ENCODE measurements at regions not wholly inside any gene's neighbourhood (a gene's known extent, or its start where the extent isn't known, plus 50 kb on each side); places are given as distances from the start of the nearest gene placed in this dataset.

DNA sequence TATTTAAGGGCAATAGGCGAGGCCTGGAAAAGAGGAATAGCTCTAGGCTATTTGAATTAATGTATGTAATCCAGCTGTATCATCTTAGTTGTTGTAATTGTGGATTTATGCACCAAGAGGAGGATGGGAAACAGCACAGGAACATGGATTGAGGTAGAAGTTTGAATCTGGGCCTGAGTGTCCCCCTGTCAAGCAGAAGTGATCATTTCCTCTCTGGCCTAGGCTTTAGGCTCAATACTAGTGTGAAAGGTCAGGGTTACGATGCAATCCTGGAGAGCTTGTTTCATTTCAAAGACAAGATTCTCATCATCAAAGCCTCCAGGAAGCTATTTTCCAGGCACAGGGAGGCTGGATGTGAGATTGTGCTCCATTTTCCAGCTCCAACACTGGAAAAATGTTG is 77.9 kb upstream of the HSD17B12 start:
- CTCF ChIA-PET, result no interaction called here
- no peak overlapping the region for H3K27ac Mint-ChIP-seq
- no peaks in the 10 kb centered on the region for H3K36me3 ChIP-seq (replicated peaks in 1 of 2; ENCODE audit: control extremely low read depth in 1 of 2, control insufficient read depth in 1 of 2, extremely low read depth in 1 of 2, insufficient read depth in 2 of 2, low read length in 1 of 2)

DNA sequence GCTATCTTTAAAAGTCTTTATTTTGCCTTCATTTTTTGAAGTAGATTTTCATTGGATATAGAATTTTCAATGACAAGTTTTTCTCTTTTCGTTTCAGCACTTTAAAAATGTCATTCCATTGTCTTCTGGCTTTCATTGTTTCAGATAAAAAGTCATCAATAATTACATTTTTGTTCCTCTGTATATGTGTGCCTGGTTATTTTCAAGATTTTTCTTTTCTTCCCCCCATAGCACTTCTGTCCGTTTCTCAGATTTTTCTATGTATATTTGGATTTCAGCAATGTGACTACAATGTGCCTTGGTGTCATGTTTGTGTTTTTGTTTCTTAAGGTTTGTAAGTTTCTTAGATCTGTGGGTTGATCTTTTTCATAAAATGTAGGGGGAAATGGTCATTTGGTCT is 66.3 kb upstream of the HSD17B12 start:
- Histone ChIP-seq H3K27ac (ENCODE audit: low read length in 2 of 2) (no peak overlapping the region), H3K4me1 (ENCODE audit: control insufficient read depth in 2 of 2, insufficient read depth in 2 of 2, low read length in 2 of 2) (no peaks in the 10 kb centered on the region), H3K4me3 (ENCODE audit: control extremely low read depth in 1 of 5, extremely low read depth in 1 of 5, insufficient read depth in 1 of 5, low read depth in 2 of 5, low read length in 4 of 5) (no peak overlapping the region), H3K4me2 (replicated peaks; ENCODE audit: low read depth, low read length, poor library complexity, severe bottlenecking) (no peak overlapping the region), H2AFZ (ENCODE audit: insufficient read depth, low read depth, low read length, poor library complexity, severe bottlenecking) (no peak overlapping the region), H3K9ac (ENCODE audit: low read length) (no peak overlapping the region), H3K79me2 (ENCODE audit: control insufficient read depth, insufficient read depth, low read length) (no peaks in the 10 kb centered on the region), H3K36me3 (replicated peaks in 1 of 2; ENCODE audit: control extremely low read depth in 1 of 2, control insufficient read depth in 1 of 2, extremely low read depth in 1 of 2, insufficient read depth in 2 of 2, low read length in 1 of 2) (no peaks in the 10 kb centered on the region), H4K20me1 (ENCODE audit: control insufficient read depth, insufficient read depth, low read length, poor library complexity, severe bottlenecking) (no peaks in the 10 kb centered on the region), H3K27me3 (replicated peaks in 1 of 4; ENCODE audit: control extremely low read depth in 1 of 4, control insufficient read depth in 3 of 4, insufficient read depth in 4 of 4, low read length in 3 of 4) (peaks cover 0 to 5% (median 2%) of the 10 kb centered on the region in 4 experiments), H3K9me3 (ENCODE audit: control extremely low read depth in 1 of 3, control insufficient read depth in 2 of 3, insufficient read depth in 1 of 3, low read length in 2 of 3) (peaks cover 0 to 10% (median 8%) of the 10 kb centered on the region in 3 donors)
- CTCF ChIA-PET, result no interaction called here
- peaks cover 26% of the 10 kb centered on the region for H3K27me3 Mint-ChIP-seq
- POLR2A ChIA-PET, result no interaction called here
- intact Hi-C loops (cut with micrococcal nuclease), result no loop called here
- no CpG with 5 or more reads among the region's 2 CpGs for WGBS (ENCODE audit: insufficient coverage)
- DNase-seq (no peak), ATAC-seq (ENCODE audit: low read depth) (no peak)
- no peaks in the 10 kb centered on the region for H3K4me1 Mint-ChIP-seq
- TF ChIP-seq, protein P1, sequence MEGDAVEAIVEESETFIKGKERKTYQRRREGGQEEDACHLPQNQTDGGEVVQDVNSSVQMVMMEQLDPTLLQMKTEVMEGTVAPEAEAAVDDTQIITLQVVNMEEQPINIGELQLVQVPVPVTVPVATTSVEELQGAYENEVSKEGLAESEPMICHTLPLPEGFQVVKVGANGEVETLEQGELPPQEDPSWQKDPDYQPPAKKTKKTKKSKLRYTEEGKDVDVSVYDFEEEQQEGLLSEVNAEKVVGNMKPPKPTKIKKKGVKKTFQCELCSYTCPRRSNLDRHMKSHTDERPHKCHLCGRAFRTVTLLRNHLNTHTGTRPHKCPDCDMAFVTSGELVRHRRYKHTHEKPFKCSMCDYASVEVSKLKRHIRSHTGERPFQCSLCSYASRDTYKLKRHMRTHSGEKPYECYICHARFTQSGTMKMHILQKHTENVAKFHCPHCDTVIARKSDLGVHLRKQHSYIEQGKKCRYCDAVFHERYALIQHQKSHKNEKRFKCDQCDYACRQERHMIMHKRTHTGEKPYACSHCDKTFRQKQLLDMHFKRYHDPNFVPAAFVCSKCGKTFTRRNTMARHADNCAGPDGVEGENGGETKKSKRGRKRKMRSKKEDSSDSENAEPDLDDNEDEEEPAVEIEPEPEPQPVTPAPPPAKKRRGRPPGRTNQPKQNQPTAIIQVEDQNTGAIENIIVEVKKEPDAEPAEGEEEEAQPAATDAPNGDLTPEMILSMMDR (IDR thresholded peaks at IDR 0.05), result no peak
- no peak for TF ChIP-seq EZH2 (IDR thresholded peaks at IDR 0.05; ENCODE audit: borderline replicate concordance, insufficient read depth, low read depth, low read length, poor library complexity, severe bottlenecking)
- H3K4me3 Mint-ChIP-seq, result no peak overlapping the region
- H3K9me3 Mint-ChIP-seq (ENCODE audit: insufficient read depth), result peaks cover 13% of the 10 kb centered on the region
- H3K27ac Mint-ChIP-seq, result no peak overlapping the region

More for the DNA sequence above, 77.9 kb upstream of the HSD17B12 start:
- Mint-ChIP-seq H3K9me3 (ENCODE audit: insufficient read depth) (no peaks in the 10 kb centered on the region), H3K4me1 (no peaks in the 10 kb centered on the region), H3K27me3 (peaks cover 28% of the 10 kb centered on the region), H3K4me3 (no peak overlapping the region)
- intact Hi-C loops (cut with micrococcal nuclease), result no loop called here
- H3K9ac ChIP-seq (ENCODE audit: low read length), result no peak overlapping the region
- POLR2A ChIA-PET, result no interaction called here
- H3K4me2 ChIP-seq (replicated peaks; ENCODE audit: low read depth, low read length, poor library complexity, severe bottlenecking), result no peak overlapping the region
- DNase-seq, result no peak
- H3K9me3 ChIP-seq (ENCODE audit: control extremely low read depth in 1 of 3, control insufficient read depth in 2 of 3, insufficient read depth in 1 of 3, low read length in 2 of 3), result no peaks in the 10 kb centered on the region
- TF ChIP-seq, protein P1 (IDR thresholded peaks at IDR 0.05), result no peak
- no peak for TF ChIP-seq EZH2 (IDR thresholded peaks at IDR 0.05; ENCODE audit: borderline replicate concordance, insufficient read depth, low read depth, low read length, poor library complexity, severe bottlenecking)
- no peak overlapping the region for H3K27ac ChIP-seq (ENCODE audit: low read length in 2 of 2)
- WGBS (ENCODE audit: insufficient coverage), result 72% methylated on average over 2 of the region's 2 CpGs
- no peaks in the 10 kb centered on the region for H4K20me1 ChIP-seq (ENCODE audit: control insufficient read depth, insufficient read depth, low read length, poor library complexity, severe bottlenecking)
- H3K27me3 ChIP-seq (replicated peaks in 1 of 4; ENCODE audit: control extremely low read depth in 1 of 4, control insufficient read depth in 3 of 4, insufficient read depth in 4 of 4, low read length in 3 of 4), result peaks cover 0 to 16% (median 3%) of the 10 kb centered on the region in 4 experiments
- no peaks in the 10 kb centered on the region for H3K79me2 ChIP-seq (ENCODE audit: control insufficient read depth, insufficient read depth, low read length)
- no peak for ATAC-seq (ENCODE audit: low read depth)
- H3K4me3 ChIP-seq (ENCODE audit: control extremely low read depth in 1 of 5, extremely low read depth in 1 of 5, insufficient read depth in 1 of 5, low read depth in 2 of 5, low read length in 4 of 5), result no peak overlapping the region
- H3K4me1 ChIP-seq (ENCODE audit: control insufficient read depth in 2 of 2, insufficient read depth in 2 of 2, low read length in 2 of 2), result no peaks in the 10 kb centered on the region
- no peak overlapping the region for H2AFZ ChIP-seq (ENCODE audit: insufficient read depth, low read depth, low read length, poor library complexity, severe bottlenecking)

All from B cell (primary cell).